SJSA1 (cell line): ENCODE measurements at regions not wholly inside any gene's neighbourhood (a gene's known extent, or its start where the extent isn't known, plus 50 kb on each side); places are given as distances from the start of the nearest gene placed in this dataset.
"Not testable (repeated sequence)": the region's sequence is repeated elsewhere in the genome, so short reads cannot be mapped to it uniquely, and the experiment has no call there.

Experiments
- DNase-seq, 2 experiments: peaks; one replicate each; pipeline ENCODE4 v3.0.0-alpha.2; 2015 to 2020; ENCODE audit warnings: low spot score in 2 of 2, low read depth in 1 of 2
- H3K27ac ChIP-seq: fragments of 250-450 bp; sonication (Bioruptor Pico); 2 replicates; pipeline ENCODE4 v1.5.1; 2020; ENCODE audit warnings: mild to moderate bottlenecking, moderate library complexity
- H3K27me3 ChIP-seq: fragments of 250-450 bp; sonication (Bioruptor Pico); replicated peaks from 2 replicates; pipeline ENCODE4 v1.5.1; 2020; ENCODE audit warnings: mild to moderate bottlenecking, moderate library complexity
- H3K36me3 ChIP-seq: fragments of 250-450 bp; sonication (Bioruptor Pico); 2 replicates; pipeline ENCODE4 v1.5.1; 2020; ENCODE audit warnings: mild to moderate bottlenecking
- H3K4me1 ChIP-seq: fragments of 250-450 bp; sonication (Bioruptor Pico); replicated peaks from 2 replicates; pipeline ENCODE4 v1.6.1; 2021; ENCODE audit warnings: mild to moderate bottlenecking
- H3K4me3 ChIP-seq: fragments of 250-450 bp; sonication (Bioruptor Pico); 2 replicates; pipeline ENCODE4 v1.5.1; 2020; ENCODE audit warnings: mild to moderate bottlenecking
- H3K9me3 ChIP-seq: fragments of 250-450 bp; sonication (Bioruptor Pico); replicated peaks from 2 replicates; pipeline ENCODE4 v1.5.1; 2020; ENCODE audit warnings: mild to moderate bottlenecking

DNA sequence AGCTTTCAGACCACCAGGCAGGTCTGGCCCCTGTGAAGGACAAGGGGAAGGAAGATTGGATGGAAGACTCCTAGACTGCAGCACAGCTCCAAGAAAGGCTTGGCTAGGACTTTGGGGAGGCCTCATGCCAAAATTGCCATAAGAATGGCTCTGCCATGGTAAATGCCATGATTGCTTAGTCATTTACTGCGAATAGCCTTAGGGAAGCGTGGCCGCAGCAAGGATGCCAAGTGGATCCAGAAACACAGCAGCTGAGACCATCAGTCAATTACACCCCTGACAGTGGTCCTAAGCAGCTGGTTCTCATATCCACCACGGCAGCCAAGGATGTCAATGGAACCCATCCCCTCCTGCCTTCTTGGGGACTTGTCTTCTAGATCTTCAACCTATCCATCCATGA is 88.2 kb upstream of the AUTS2 start:
- DNase-seq: no peak
- no peak overlapping the region for H3K4me3 ChIP-seq
- H3K4me1 ChIP-seq: no peaks in the 10 kb centered on the region
- no peaks in the 10 kb centered on the region for H3K36me3 ChIP-seq
- H3K27ac ChIP-seq: no peak overlapping the region
- no peaks in the 10 kb centered on the region; the same call in 1 of the 2 replicates for H3K9me3 ChIP-seq
- H3K27me3 ChIP-seq: no peaks in the 10 kb centered on the region

GRCh38 chr7:69515495-69516212 is 82.6 kb upstream of the AUTS2 start:
- H3K4me3 ChIP-seq: no peak overlapping the region
- H3K27ac ChIP-seq: no peak overlapping the region
- H3K36me3 ChIP-seq: no peaks in the 10 kb centered on the region
- H3K9me3 ChIP-seq: no peaks in the 10 kb centered on the region; the same call in 1 of the 2 replicates
- no peak for DNase-seq
- no peaks in the 10 kb centered on the region for H3K27me3 ChIP-seq
- no peaks in the 10 kb centered on the region for H3K4me1 ChIP-seq

DNA sequence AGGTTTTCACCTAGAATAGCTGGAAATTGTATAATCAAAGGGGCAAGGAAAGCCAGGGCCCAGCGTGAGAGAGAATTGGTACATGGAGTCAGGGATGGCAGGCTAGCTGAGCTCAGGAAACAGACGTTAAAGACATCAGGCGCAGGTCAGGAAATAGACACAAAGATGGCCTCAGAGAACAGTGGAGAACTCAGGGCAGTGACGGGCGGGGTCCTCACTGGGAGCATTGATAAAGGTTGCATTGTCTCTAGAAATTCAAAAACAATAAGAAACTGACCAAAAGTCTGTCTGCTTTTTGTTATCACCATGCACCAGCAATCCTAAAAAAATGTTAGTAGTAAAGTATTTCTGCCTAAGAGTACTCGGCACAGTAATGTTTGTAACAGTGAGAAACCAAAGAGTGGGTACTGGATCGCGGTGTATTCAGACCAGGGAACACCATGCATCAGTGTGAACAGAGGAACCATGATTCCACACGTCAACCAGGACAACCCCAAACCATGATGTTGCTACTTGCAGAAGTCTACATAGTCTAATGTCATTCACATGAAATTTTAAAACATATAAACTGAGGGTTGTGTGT is 81.9 kb upstream of the AUTS2 start:
- H3K4me1 ChIP-seq: no peaks in the 10 kb centered on the region
- no peaks in the 10 kb centered on the region for H3K27me3 ChIP-seq
- no peak overlapping the region for H3K4me3 ChIP-seq
- H3K27ac ChIP-seq: no peak overlapping the region
- no peaks in the 10 kb centered on the region for H3K36me3 ChIP-seq
- H3K9me3 ChIP-seq: no peaks in the 10 kb centered on the region; the same call in 1 of the 2 replicates
- no peak for DNase-seq

DNA sequence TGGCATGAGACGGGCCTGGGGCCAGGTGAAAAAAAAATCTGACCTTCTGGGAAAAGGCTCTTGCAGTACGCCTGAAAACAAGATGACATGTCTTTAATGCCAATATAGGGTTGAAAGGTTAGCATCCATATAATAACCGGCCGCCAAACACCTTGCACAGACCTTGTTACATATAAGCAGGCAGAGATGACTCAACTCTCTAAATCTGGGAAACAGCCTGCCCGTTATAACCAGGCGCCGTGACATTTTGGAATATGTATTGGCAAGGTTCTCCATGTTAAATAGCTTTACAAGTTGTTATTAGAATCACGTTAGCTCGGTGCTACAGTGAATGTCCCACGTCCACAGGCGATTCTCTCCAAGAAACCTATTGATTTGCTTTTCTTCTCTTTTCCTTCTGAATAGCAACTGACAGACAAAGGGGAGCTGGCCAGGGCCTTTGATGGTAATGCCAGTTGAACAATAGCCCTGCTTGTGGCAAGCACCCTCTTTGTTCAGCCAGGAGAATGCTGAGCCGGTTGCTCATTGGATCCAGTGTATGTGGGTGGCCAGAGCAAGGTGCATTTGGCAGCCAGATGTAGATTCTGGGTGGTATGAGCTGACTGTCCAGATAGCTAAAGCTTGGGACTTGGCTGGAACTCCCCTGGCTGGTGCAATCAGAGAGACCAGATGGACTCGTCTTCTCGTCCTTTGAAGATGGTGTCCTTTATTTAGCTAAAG is 80.1 kb upstream of the AUTS2 start:
- DNase-seq: no peak
- no peaks in the 10 kb centered on the region for H3K27me3 ChIP-seq
- H3K27ac ChIP-seq: no peak overlapping the region
- no peak overlapping the region for H3K4me3 ChIP-seq
- H3K36me3 ChIP-seq: no peaks in the 10 kb centered on the region
- H3K4me1 ChIP-seq: no peaks in the 10 kb centered on the region
- H3K9me3 ChIP-seq: no peaks in the 10 kb centered on the region

DNA sequence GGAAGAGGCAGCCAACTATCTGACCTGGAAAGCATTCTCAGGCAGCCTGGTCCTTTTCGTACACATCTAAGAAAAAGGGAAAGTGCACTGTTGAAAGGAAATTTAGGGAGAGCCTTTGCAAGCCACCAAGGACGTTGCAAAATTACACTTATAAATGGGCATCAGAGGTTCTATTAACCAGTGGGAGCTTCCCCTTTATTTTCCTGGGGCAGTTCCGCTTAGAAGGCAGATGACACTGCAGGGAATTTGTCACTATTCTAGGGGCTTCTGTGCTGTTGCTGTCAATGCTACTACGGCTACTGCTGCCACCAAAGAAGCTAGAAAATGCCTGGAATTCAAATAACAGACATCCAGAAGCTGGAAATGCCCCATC is 79.6 kb upstream of the AUTS2 start:
- H3K27me3 ChIP-seq: no peaks in the 10 kb centered on the region
- H3K27ac ChIP-seq: no peak overlapping the region
- DNase-seq: no peak
- no peak overlapping the region for H3K4me3 ChIP-seq
- no peaks in the 10 kb centered on the region for H3K36me3 ChIP-seq
- H3K4me1 ChIP-seq: no peaks in the 10 kb centered on the region
- H3K9me3 ChIP-seq: no peaks in the 10 kb centered on the region

DNA sequence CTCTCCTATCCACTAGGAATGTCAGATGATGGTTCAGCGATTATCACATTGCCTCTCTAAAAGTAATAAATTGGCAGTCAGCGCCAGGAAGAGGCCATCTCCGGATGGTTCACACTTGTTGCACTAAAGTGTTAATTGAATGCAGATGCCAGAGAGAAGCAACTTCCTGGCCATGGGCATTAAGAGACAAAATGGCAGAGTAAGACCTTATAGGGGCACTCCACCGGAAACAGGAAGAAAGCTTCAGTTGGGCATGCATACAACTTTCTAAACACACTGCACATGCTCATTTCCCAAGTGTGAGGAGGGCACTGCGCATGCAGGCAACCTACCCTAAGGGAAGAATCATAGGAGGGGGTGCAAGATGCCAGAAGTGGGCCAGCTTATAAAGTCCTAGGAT is 71.7 kb upstream of the AUTS2 start:
- H3K36me3 ChIP-seq: no peaks in the 10 kb centered on the region
- H3K27me3 ChIP-seq: no peaks in the 10 kb centered on the region
- DNase-seq: no peak
- no peak overlapping the region for H3K27ac ChIP-seq
- no peaks in the 10 kb centered on the region for H3K9me3 ChIP-seq
- H3K4me3 ChIP-seq: no peak overlapping the region
- H3K4me1 ChIP-seq: no peaks in the 10 kb centered on the region

DNA sequence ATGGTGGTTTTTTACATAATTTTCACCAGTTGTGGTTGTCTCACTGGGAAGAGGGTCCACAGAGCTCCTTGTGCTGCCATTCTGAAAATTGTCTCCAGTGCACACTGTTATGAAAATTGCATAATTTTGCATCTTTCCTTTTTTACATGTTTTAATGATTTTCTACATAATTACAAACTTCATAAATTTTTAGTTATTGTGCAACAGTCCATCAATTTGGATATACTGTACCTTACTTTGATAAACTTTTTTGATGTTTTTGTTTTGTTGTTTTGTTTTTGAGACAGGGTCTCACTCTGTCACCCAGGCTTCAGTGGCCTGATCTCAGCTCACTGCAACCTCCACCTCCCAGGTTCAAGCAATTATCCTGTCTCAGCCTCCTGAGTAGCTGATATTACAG is 70.6 kb upstream of the AUTS2 start:
- Histone ChIP-seq H3K27ac (no peak overlapping the region), H3K27me3 (no peaks in the 10 kb centered on the region), H3K4me3 (no peak overlapping the region), H3K36me3 (no peaks in the 10 kb centered on the region), H3K9me3 (no peaks in the 10 kb centered on the region), H3K4me1 (no peaks in the 10 kb centered on the region)
- no peak for DNase-seq

DNA sequence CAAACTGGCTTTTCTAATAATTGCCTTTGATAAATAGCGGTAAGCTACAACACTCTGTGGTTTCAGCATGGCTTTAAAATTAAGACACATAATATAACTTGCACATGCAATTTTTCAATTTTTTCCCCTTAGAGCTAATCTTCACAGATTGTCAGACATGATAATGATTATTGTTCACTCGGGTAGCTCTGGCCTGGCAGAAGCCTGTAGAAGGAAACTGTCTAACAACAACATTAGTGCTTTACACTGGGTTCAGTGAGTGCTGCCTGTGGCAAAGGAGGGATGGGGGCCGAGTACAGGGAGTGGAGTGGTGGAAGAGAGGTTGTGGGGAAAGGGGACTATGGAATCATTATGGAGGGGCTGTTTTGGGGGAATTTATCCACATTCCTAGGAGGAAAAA is 67.2 kb upstream of the AUTS2 start:
- no peak overlapping the region for H3K4me3 ChIP-seq
- no peaks in the 10 kb centered on the region for H3K4me1 ChIP-seq
- no peaks in the 10 kb centered on the region for H3K27me3 ChIP-seq
- no peak for DNase-seq
- H3K9me3 ChIP-seq: no peaks in the 10 kb centered on the region
- H3K27ac ChIP-seq: no peak overlapping the region
- no peaks in the 10 kb centered on the region for H3K36me3 ChIP-seq

DNA sequence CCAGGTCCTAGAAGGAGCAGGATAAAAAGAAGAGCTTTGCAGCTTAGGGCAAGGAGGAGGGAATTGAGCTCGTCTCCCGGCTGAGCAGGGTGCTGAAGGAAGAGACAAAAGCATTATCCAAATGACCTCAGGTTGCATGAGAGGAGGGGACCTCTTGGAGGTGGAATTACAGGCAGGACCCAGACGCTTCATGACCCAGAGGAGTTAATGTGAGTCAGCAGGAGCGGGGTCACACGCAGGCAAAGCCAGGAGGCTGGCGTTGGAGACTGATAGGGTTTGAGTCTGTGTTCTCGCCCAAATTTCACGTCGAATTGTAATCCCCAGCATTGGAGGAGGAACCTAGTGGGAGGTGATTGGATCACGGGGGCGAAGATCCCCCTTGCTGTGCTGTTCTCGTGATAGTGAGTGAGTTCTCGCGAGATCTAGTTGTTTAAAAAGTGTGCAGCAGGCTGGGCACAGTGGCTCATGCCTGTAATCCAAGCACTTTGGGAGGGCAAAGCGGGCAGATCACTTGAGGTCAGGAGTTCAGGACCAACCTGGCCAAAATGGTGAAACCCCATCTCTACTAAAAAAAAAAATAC is 63.7 kb upstream of the AUTS2 start:
- Histone ChIP-seq H3K27me3 (no peaks in the 10 kb centered on the region), H3K4me1 (no peaks in the 10 kb centered on the region), H3K36me3 (no peaks in the 10 kb centered on the region), H3K27ac (no peak overlapping the region), H3K9me3 (no peaks in the 10 kb centered on the region), H3K4me3 (no peak overlapping the region)
- no peak for DNase-seq

DNA sequence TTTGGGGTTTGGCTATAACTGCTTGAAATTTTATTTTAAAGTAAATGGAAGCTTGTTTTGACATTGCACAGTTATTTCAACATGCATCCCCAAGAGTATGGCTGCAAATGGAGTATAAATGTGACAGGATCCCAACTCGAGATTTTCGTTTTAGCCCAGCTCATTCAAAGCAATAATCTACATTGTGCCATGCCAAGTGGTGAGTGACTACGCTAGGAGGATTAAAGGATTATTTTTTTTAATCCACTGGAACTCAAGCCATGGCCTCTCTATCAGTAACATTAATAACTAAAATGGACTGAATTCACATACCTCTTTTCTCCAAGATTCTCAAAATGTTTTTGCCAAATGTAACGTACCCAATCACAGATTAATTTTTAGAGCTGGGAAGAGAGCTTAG is 60.6 kb upstream of the AUTS2 start:
- H3K4me3 ChIP-seq: no peak overlapping the region
- no peak for DNase-seq
- H3K4me1 ChIP-seq: no peaks in the 10 kb centered on the region
- H3K27me3 ChIP-seq: no peaks in the 10 kb centered on the region
- H3K27ac ChIP-seq: no peak overlapping the region
- H3K9me3 ChIP-seq: 0 out of 2 replicates have a peak, but pooled peaks cover 4% of the 10 kb centered on the region
- H3K36me3 ChIP-seq: no peaks in the 10 kb centered on the region

DNA sequence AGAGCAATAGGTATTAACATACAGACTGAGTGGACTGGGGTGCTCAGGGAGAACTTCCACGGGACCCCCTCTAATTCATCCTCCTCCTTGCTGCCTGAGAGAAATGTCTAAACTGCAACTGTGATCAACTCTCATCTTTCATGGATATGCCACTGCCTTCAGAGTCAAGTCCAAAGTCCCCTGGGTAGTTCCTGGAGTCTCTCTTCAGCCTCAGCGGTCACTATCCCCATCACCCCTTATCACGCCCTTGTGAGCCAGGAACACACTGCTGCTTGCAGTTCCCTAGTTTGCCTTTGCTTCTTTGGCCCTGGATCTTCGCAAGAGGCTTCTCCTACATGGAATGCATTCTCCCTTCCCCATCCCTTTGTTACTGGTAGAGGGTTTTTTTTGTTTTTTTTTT is 58.7 kb upstream of the AUTS2 start:
- DNase-seq: no peak
- Histone ChIP-seq H3K36me3 (no peaks in the 10 kb centered on the region), H3K9me3 (0 out of 2 replicates have a peak, but pooled peaks cover 4% of the 10 kb centered on the region), H3K4me3 (no peak overlapping the region), H3K27me3 (no peaks in the 10 kb centered on the region), H3K4me1 (no peaks in the 10 kb centered on the region), H3K27ac (no peak overlapping the region)

DNA sequence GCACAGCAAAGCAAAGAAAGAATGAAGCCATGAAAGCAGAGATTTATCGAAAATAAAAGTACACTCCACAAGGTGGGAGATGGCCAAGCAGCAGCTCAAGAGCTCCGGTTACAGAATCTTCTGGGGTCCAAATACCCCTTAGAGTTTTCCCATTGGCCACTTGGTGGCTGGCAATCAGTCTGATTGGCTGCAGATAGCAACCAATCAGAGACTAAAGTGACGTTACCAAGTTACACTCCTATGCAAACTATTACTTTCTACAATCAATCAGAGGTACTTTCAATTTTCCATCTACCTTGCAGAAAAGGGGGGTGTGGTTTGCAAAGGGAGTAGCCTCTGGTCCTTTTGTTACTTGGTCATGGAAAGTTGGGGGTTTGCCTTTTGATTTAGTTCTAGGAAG is 58.0 kb upstream of the AUTS2 start:
- no peak for DNase-seq
- H3K9me3 ChIP-seq: 0 out of 2 replicates have a peak, but pooled peaks cover 7% of the 10 kb centered on the region

GRCh38 chr7:69541779-69542432 is 56.4 kb upstream of the AUTS2 start:
- not testable (repeated sequence) for H3K27ac ChIP-seq, H3K4me3 ChIP-seq, DNase-seq, H3K36me3 ChIP-seq, H3K27me3 ChIP-seq, H3K9me3 ChIP-seq, H3K4me1 ChIP-seq

More for the DNA sequence above, 58.0 kb upstream of the AUTS2 start:
- Histone ChIP-seq H3K27ac (no peak overlapping the region), H3K36me3 (no peaks in the 10 kb centered on the region), H3K27me3 (no peaks in the 10 kb centered on the region), H3K4me1 (no peaks in the 10 kb centered on the region), H3K4me3 (no peak overlapping the region)

DNA sequence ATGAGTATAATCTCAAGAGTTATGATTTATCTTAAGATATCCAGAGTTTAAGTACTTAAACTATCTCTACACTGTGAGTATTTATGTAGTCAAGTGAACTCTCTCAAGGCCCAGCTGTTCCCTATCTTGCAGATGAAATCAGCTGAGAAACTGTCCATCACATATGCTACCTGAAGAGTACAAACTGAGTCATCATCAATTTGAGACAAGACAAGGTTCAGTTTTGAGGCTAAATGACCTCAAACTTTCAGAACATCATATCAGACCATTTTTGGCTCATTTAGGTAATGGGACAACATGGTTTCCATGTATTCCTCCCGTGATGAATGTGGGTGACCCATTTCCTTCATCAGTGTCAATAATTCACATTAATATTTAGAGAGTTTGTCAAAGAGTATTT is 53.1 kb upstream of the AUTS2 start:
- Histone ChIP-seq H3K4me3 (no peak overlapping the region), H3K27ac (no peak overlapping the region), H3K9me3 (0 out of 2 replicates have a peak, but pooled peaks cover 7% of the 10 kb centered on the region), H3K4me1 (no peaks in the 10 kb centered on the region), H3K27me3 (no peaks in the 10 kb centered on the region), H3K36me3 (no peaks in the 10 kb centered on the region)
- DNase-seq: no peak
